HG03442 (cell line): ENCODE measurements at regions not wholly inside any gene's neighbourhood (a gene's known extent, or its start where the extent isn't known, plus 50 kb on each side); places are given as distances from the start of the nearest gene placed in this dataset.
A peak's percentile ranks its signal among the peaks of the same experiment; 100 is the strongest.
"Not testable (repeated sequence)": the region's sequence is repeated elsewhere in the genome, so short reads cannot be mapped to it uniquely, and the experiment has no call there.

Source experiments
- ATAC-seq: cut with Tn5 transposase; IDR thresholded peaks from one replicate; pipeline ENCODE4 v1.9.1; 2021; ENCODE audit warnings: mild to moderate bottlenecking, moderate library complexity; ENCODE audit not compliant: unreplicated experiment

DNA sequence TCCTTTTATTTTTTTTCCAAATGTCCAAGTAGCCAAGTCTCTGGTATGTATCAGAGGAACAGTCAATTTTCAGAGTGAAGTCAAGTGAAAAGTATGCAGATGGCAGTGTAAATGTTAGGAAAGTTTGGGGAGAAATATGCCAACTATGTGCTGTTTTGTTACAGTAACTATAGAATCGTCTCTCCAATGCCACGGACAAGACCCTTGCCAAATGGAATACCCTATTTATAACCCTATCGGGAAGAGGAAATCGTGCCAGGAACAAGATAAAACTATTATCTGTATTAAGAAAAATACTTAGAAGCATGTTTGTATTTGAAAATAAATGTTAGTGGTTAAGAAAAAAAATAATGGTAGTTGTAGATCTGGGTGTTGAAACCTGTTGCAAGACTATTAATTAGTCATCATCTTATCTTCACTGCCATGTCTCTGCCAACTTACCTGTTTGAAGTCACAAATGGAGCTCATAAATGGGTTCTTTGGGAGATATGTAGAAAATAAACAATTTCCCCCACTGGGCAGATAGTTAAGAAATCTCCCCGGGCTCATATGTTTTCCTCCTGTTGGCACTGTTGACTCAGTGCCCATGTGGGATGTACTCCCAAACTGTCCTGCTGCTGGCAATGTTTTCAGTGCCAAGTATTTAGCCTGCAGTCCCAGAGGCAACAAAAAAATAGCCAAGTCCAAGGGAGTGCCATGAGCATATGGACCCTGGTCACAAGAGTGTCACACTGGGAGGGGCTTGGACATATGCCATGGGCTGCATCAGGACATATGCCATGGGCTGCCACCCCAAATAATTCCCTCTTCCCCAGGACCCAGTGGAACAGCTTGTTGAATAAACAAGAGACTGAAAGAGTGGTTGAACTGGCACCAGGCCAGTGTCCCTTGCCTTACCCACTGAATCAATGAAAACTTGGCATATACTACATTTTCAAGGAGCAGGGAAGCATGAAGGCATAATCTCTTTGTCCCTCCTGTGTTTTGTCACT is 366.9 kb downstream of the OSR1 start:
- ATAC-seq = no peak

DNA sequence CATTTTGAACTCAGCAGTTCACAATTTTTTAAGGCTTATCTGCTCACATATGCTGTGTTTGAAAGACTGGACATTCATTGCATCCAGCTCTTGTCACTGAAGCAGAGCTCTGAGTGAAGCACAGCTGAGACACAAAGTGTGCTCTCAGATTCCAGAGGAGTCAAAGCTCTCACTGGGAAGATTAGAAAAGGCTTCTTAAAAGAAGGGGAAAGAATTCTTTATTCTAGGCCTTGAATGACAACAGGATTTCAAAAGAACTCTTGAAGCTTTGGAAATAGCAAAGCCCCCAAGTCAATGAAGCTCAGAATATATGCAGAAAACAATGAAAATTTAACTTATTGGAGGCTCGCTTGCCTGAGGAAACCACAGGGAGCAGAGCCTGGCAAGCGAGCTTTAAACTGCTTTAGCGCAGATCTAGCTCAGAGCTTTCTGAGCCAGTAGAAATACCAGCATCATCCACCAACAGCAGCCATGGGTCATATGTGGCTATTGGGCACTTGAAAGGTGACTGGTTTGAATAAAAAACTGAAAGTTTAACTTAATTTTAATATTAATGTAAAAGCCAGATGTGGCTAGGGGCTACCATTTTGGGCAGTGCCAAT is 369.7 kb downstream of the OSR1 start:
- no peak for ATAC-seq

DNA sequence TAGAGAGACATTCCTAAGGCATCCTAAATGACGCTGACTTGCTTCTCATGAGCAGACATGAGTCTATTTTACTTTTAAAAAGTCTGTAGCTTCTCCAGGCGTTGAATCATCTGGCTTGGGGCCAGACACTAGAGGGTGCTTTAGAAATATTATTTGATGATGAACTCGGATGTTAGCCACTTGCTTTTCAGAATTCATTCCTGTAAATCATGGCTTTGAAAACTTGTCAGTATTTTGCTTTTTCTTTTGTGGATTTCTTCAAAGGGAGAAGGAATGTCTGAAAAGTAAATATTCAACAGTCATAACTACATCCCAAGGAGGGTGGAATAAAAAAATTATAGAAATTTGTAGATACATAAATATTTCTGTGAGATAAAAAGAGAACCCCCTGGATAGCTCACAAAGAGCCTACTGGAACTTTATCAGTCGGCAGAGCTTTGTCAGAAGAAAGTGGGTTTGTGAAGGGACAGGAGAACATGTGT is 370.8 kb downstream of the OSR1 start:
- ATAC-seq = no peak

DNA sequence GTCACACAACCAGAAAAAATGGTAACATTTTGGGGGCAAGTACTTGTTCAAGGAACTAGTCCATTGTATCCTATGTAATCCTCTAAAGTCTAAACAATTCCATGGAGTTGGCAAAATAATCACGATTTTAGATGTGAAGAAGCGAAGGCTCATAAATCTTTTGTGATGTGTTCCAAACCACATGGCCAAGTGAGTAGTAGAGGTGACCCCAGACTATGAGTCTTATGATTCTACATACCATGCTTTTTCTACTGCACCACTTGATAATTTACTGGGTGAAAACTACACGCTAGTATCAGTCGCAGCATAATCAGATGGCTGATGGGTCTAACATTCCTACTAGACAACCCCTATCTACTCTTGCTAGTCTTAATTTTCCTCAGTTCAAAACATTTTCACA is 371.4 kb downstream of the OSR1 start:
- ATAC-seq = no peak

DNA sequence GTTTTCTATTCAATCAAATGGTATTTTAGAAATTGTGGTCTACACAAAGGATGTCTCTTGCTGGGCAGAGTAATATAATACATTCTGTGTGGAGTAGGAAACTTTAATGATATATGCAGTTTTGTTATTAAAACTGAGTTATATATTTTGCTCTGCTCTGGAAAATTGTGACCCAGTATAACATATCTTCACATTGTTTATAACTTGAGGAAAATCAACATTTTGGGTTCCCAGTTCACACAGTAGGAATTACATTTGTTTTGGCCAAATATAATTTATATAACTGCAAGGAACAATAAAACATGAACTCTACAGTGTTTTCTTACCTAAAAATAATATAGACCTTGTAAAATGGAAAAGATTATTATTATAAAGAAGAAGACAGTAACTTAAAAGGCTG is 372.4 kb downstream of the OSR1 start:
- no peak for ATAC-seq

DNA sequence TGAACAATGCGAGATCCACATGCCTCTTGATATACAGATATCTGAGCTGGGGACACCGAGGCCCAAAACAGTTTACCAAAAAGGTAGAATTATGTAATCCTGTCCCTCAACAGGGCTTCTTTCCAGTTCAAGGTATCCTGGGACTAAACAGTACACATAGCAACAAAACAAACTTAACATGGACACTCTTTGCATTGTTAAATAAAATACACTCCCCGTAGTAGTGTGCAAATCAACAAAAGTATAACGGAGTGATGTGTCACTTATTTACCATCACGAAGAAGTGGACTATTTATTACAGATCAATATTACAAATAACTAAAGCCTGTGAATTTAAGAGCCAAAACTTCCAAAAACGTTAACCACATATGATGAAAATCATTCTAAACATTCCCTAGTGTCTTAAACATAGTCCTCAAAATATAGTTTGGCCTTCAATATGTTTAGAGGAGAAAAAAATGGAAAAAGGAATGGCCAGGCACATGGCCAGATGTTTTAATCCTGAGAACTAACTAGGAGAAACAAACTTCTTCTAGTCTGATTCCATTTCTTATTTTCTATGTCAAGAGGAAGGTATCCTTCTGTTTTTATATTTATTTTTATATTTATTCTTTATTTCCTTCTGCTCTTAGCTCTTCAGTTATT is 377.5 kb downstream of the OSR1 start:
- ATAC-seq = no peak

DNA sequence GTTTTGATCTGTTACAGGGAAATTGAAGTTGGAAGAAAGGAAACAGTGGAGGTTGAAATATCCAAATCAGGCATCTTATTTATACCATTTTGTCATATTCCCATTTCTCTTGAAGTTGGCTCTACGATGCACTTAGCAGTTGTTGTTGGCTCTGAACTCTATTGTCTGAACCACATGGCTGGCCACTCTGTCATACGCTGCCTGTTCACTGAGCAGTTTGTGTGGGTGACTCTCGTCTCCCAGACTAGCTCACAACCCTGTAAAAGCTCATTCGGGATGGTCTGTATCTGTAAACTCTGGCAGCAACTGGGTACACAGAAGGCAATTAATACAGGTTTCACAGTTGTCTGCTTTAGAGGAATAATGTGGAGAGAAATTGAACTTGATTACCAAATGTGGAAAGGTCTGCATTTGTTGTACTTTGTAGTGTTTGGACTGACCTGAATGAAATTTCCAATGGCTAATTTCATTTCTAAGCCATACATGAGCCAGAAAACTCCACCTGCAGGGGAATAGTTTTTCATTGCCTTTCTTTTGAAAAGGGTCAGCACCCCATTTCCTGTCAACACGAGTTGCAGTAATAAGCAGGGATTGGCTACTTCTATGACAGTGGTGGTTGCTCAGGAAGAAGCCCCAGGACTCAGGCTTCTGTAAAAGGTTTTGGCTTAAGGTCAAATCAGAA is 378.2 kb downstream of the OSR1 start:
- ATAC-seq = no peak

DNA sequence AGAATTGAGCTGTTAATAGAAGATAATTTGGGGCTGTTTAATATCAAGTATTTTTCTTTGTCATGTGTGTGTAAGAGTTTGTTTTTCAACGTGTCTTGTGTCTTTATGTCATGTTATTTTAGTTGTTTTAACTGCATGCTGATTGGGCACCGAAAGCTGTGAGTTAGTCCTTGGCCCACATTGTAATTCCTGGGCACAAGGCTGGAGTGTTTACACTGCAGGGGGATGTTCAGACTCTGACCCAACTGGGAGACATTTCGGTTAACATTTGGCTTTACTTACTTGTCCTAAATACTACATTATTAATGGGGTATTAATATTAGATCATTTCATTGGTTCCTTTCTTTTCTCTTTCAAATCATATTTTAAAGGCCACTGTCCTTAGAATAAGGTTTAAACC is 381.0 kb downstream of the OSR1 start:
- ATAC-seq = no peak

DNA sequence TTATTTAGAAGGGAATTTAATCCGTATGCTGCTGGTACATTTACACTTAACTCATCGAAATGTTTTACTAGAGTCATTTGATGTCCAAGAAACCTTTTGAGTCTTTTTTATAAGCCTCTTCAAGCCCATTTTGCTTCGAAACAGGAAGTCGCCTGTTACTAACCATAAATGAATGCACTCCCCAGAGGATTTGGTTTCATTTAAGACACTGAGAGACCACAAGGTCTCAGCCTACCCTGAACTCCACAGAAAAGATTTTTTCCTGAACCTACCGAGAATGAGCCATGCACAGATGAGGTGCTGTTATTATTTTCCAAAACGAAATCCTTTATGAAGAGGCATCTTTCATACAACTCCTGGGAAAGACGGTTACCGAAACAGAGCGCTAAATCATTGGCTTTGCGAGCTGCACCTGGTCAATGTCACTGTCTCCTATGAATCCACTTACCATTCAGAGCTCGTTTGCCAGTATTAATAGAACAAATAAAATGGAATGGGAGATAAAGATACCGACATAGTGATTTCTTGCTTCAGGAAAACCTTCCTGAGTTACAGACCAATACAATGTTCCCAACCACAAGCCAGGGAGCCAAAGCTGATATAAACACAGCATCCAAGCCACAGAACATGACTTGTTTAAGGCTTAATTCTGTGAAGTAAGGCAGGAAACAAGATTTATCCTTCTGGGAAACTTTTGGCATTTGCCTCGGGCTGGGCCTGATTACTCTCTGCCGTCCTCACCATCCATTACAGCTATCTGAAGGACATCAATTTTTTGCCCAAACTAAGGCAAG is 382.1 kb downstream of the OSR1 start:
- peak; percentile 93 for ATAC-seq

DNA sequence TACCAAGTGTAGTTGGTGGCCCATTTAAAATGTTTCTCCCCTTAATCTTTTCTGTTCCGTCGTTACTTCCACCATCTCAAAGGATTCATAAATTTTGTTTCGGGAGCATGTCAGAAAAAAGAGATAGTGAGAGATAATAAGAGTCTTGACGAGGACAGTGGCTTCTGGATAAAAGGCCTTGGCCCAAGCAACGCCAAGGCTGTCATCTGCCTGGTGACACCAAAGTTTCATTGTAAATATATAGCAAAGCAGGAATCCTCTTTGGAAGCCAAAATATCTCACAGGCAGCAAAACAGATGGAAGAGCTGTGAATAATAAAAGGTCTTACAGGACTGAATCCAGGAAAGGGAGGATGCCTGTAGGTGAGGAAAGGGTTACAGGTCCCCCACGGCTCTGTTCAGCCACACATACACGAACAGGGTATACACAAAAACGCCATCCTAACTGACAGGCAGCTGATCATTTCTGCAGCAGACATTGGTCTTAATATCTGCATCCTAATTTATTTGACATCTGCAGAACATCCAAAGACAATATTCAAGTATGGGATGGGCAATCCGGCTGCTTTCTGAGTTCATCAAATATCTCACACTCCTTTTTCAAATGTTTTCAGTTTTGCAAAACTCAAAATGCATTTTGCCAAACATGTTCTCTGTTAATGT is 382.8 kb downstream of the OSR1 start:
- ATAC-seq = no peak

DNA sequence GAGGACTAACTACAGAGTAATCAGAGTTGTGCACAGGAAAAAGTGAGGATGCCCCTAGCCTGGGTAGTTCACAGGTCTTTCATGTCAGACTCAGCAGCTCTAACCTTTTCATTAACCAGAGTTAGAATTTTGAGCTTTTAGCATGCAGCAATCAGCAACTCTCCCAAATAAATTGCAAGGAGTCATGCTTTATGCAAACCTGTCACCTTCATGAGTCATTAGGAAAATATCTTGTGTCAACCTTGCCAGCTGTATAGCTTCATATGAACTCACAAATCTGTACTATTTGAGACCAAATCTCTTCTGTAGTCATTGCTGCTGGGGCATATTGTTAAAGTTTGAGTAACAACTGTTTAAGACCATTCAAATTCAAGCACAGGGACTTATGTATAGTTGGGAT is 382.3 kb upstream of the NT5C1B start:
- no peak for ATAC-seq

DNA sequence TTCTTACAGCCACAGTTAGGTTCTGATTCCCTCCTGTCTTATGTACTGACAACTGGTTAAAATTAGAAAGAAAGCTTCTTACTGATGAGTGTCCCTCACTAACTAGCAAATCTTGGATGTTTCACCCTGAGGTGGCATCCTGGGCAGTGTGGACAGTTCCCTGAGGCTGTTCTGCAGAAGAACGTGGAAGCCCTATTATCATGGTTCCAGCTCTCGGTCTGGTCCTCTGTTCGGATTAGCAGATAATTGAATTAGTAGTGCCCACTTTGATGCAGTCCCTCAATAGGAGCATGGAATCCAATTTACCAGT is 381.7 kb upstream of the NT5C1B start:
- ATAC-seq = no peak

DNA sequence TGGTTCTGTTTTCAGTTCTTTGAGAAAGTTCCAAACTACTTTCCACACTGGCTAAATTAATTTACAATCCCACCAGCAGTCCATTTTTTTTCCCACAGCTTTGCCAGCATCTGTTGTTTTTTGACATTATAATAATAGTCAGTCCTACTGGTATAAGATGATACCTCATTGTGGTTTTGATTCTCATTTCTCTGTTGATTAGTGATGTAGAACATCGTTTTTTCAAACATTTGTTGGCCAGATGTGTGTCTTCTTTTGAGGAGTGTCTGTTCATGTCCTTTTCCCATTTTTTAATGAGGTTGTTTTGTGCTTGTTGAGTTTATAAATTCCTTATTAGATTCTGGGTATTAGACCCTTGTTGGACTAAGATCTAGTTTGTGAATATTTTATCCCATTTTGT is 376.8 kb upstream of the NT5C1B start:
- ATAC-seq = no peak

DNA sequence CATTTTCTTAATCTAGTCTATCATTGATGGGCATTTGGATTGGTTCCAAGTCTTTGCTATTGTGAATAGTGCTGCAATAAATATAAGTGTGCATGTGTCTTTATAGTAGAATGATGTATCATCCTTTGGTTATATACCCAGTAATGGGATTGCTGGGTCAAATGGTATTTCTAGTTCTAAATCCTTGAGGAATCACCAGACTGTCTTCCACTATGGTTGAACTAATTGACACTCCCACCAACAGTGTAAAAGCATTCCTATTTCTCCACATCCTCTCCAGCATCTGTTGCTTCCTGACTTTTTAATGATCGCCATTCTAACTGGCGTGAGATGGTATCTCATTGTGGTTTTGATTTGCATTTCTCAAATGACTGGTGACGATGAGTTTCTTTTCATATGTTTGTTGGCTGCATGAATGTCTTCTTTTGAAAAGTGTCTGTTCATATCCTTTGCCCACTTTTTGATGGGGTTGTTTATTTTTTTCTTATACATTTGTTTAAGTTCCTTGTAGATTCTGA is 374.4 kb upstream of the NT5C1B start:
- ATAC-seq = not testable (repeated sequence)

DNA sequence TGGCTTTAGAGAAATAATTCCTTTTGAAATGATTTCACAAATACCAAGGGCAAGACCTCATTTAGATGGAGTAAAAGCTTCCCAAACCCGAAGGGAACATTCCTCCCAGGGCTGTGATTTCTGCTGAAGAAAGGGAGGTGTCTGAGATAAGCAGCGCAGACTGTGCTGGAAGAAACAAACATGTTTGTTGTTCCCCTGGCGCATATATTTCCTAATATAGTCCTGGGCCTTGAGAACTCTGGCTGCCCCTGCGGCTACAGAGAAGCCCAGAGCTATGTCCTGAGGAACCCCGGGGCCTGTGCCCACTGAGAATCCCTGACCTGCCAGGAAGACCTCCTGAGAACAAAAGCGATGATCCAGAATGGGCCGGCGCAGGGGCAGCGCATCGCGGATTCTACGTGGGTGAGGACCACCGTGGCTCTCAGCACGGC is 372.6 kb upstream of the NT5C1B start:
- ATAC-seq = no peak

DNA sequence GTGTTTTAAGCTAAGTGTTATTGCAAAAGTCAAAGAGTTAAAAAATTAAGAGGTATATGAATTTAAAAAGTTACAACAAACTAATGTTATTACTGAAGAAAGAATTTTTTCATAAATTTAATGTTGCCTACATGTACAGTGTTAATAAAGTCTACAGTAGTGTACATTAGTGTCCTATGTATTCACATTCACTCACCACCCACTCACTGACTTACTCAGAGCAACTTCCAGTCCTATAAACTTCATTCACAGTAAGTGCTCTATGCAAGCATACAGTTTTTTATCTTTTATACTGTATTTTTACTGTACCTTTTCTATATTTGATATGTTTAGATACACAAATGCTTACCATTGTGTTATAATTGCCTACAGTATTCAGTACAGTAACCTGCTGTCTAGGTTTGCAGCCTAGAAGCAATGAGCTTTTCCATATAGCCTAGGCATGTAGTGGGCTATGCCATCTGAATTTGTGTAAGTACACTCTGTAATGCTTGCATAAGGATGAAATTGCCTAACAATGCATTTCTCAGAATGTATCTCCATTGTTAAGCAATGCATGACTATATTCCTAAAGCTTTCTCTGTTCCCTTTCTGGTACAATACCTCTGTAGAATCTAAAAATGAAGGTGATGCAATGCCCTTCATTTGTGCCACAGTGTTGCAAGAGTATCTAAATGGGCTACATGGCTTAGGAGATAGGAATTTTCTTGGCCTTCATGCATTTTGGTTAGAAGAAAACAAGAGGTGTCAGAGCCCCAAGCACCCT is 370.8 kb upstream of the NT5C1B start:
- ATAC-seq = no peak

DNA sequence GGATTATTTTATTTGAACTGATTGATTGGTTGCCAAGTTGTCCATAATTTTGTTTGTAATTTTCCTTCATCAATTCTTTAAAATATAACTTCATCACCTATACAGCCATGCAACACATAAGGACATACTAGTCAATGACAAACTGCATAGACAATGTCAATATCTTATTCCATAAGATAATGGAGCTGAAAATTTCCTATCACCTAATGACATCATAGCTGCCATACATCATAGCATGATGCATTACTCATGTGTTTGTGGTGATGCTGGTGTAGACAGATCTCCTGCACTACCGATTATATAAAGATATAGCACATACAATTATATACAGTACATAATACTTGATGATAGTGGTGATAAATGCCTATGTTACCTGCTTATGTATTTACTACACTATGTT is 369.8 kb upstream of the NT5C1B start:
- no peak for ATAC-seq

DNA sequence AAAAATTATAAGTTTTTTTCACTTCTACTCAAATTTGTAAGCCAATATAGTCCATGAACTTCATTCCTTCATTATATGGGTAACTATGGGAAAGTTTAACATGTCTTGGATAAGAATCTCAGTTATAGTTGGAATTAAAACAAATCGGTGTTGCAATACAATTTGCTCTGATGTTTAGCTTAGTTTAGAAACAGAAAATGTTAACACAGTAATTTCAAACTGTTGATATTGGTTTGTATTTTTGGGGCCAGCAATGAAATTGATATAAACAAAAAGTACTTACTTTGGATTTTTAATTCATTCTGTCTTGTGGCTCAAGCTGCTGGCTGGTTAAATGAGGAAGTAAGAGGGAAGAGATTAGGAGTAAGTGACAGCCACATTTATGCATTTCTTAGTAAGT is 368.5 kb upstream of the NT5C1B start:
- ATAC-seq = no peak

DNA sequence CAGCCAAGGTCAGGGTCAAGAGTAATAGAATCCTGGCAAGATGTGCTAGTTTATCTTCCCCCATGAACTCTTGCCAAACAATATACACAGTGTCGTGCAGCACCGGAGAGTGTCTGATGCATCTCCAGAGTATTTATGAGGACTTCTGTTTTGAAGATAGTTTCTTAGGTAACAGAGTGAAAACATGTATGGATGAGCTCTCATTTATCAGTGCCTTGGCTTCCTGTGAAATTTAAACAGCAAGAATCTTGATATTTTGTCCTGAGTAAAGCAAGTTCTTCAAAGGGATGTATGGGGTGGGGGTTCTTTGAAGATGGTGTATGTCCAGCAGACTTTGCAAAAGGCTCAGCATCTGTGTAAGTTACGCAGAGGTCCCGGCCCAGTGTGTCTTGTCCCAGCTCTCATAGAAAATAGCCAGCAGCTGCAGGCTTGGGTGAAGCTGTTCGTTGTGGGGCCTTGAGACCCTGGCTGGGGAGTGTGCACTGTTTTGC is 361.0 kb upstream of the NT5C1B start:
- no peak for ATAC-seq
